ENCODE measurements at regions not wholly inside any gene's neighbourhood (a gene's known extent, or its start where the extent isn't known, plus 50 kb on each side); places are given as distances from the start of the nearest gene placed in this dataset.

GRCh38 chr6:6749702-6750491, 161.4 kb downstream of the LY86 start (continued):
- TF ChIP-seq, protein P1, sequence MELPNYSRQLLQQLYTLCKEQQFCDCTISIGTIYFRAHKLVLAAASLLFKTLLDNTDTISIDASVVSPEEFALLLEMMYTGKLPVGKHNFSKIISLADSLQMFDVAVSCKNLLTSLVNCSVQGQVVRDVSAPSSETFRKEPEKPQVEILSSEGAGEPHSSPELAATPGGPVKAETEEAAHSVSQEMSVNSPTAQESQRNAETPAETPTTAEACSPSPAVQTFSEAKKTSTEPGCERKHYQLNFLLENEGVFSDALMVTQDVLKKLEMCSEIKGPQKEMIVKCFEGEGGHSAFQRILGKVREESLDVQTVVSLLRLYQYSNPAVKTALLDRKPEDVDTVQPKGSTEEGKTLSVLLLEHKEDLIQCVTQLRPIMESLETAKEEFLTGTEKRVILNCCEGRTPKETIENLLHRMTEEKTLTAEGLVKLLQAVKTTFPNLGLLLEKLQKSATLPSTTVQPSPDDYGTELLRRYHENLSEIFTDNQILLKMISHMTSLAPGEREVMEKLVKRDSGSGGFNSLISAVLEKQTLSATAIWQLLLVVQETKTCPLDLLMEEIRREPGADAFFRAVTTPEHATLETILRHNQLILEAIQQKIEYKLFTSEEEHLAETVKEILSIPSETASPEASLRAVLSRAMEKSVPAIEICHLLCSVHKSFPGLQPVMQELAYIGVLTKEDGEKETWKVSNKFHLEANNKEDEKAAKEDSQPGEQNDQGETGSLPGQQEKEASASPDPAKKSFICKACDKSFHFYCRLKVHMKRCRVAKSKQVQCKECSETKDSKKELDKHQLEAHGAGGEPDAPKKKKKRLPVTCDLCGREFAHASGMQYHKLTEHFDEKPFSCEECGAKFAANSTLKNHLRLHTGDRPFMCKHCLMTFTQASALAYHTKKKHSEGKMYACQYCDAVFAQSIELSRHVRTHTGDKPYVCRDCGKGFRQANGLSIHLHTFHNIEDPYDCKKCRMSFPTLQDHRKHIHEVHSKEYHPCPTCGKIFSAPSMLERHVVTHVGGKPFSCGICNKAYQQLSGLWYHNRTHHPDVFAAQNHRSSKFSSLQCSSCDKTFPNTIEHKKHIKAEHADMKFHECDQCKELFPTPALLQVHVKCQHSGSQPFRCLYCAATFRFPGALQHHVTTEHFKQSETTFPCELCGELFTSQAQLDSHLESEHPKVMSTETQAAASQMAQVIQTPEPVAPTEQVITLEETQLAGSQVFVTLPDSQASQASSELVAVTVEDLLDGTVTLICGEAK (IDR thresholded peaks at IDR 0.05), result 0 out of 2 replicates have a peak, but pooled peaks have one; percentile 32
- TF ChIP-seq, protein P1 (CRISPR knock-in tag; IDR thresholded peaks at IDR 0.05), result no peak
- TF ChIP-seq XRCC4 (IDR thresholded peaks at IDR 0.05; ENCODE audit: extremely low read depth, insufficient read depth, insufficient read length) (no peak), CAMTA2 (CRISPR knock-in tag; conservative IDR thresholded peaks at IDR 0.05) (no peak), ZNF717 (CRISPR knock-in tag; IDR thresholded peaks at IDR 0.05) (no peak), TAF1 (IDR thresholded peaks at IDR 0.05; ENCODE audit: control insufficient read depth, extremely low read depth, insufficient read depth, low read length, severe bottlenecking) (peak; percentile 56), HDAC2 (IDR thresholded peaks at IDR 0.05) (peak; percentile 94)
- TF ChIP-seq, protein P2, sequence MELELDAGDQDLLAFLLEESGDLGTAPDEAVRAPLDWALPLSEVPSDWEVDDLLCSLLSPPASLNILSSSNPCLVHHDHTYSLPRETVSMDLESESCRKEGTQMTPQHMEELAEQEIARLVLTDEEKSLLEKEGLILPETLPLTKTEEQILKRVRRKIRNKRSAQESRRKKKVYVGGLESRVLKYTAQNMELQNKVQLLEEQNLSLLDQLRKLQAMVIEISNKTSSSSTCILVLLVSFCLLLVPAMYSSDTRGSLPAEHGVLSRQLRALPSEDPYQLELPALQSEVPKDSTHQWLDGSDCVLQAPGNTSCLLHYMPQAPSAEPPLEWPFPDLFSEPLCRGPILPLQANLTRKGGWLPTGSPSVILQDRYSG (tag; conservative IDR thresholded peaks at IDR 0.05; ENCODE audit: low read depth), result peak; percentile 80

All from K562 (cell line).